Choroid plexus epithelial cell (primary cell): ENCODE measurements at regions not wholly inside any gene's neighbourhood (a gene's known extent, or its start where the extent isn't known, plus 50 kb on each side); places are given as distances from the start of the nearest gene placed in this dataset.
"Not testable (repeated sequence)": the region's sequence is repeated elsewhere in the genome, so short reads cannot be mapped to it uniquely, and the experiment has no call there.

ENCODE experiments used
- DNase-seq: peaks from one replicate; pipeline ENCODE4 v3.0.0-alpha.2; 2010; ENCODE audit warnings: low read depth
- H3K4me3 ChIP-seq: 2 replicates; pipeline ENCODE4 v1.5.1; 2011; ENCODE audit warnings: low read depth, mild to moderate bottlenecking, control low read depth, low read length, moderate library complexity
- CTCF ChIP-seq: conservative IDR thresholded peaks from 2 replicates; pipeline ENCODE4 v1.5.1; 2011; ENCODE audit warnings: low read depth, mild to moderate bottlenecking, control low read depth, inconsistent platforms, low read length, moderate library complexity

- H3K4me3 ChIP-seq: no peak overlapping the region
- no peak for DNase-seq
- TF ChIP-seq CTCF: no peak
Measured at GRCh38 chr10:118957443-118957825, 72.1 kb upstream of the NANOS1 start.

GRCh38 chr10:118957966-118958365 is 71.5 kb upstream of the NANOS1 start:
- DNase-seq: no peak
- TF ChIP-seq CTCF: no peak
- no peak overlapping the region for H3K4me3 ChIP-seq

GRCh38 chr10:118958559-118958958 is 71.0 kb upstream of the NANOS1 start:
- no peak overlapping the region for H3K4me3 ChIP-seq
- TF ChIP-seq CTCF: no peak
- DNase-seq: no peak

- no peak overlapping the region for H3K4me3 ChIP-seq
- no peak for TF ChIP-seq CTCF
- DNase-seq: peak; percentile 78
Measured at GRCh38 chr10:118958984-118959925, 70.3 kb upstream of the NANOS1 start.

GRCh38 chr10:118960157-118961090 is 69.1 kb upstream of the NANOS1 start:
- TF ChIP-seq CTCF: no peak
- no peak for DNase-seq
- H3K4me3 ChIP-seq: no peak overlapping the region

GRCh38 chr10:118961436-118961835 is 68.1 kb upstream of the NANOS1 start:
- no peak for TF ChIP-seq CTCF
- DNase-seq: no peak

GRCh38 chr10:118962331-118962868 is 67.1 kb upstream of the NANOS1 start:
- not testable (repeated sequence) for DNase-seq, H3K4me3 ChIP-seq

More at GRCh38 chr10:118961436-118961835, 68.1 kb upstream of the NANOS1 start:
- H3K4me3 ChIP-seq: no peak overlapping the region
